GM19023 (cell line): ENCODE measurements at regions not wholly inside any gene's neighbourhood (a gene's known extent, or its start where the extent isn't known, plus 50 kb on each side); places are given as distances from the start of the nearest gene placed in this dataset.

Source experiments
- ATAC-seq: cut with Tn5 transposase; IDR thresholded peaks from one replicate; pipeline ENCODE4 v1.9.1; 2021; ENCODE audit warnings: mild to moderate bottlenecking, moderate library complexity; ENCODE audit not compliant: unreplicated experiment

DNA sequence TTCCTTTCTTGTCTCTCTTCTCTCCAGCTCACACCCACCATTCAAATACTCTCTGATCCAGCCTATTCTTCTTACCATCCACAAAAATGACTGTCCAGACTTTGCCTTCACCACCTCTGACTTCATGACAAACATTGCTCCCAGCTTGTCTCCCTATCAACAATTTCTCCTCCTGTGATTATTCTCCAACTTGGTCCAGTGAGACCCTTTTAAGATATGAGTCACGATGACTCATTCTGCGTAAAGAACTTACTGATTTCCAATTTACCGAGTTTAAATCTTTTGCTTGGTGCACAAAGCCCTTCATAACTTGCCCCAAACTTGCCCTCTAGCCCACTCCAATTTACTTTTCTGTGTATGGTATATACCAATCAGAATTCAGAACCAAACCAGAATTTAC is 833.2 kb downstream of the MAFB start:
- ATAC-seq, result no peak

DNA sequence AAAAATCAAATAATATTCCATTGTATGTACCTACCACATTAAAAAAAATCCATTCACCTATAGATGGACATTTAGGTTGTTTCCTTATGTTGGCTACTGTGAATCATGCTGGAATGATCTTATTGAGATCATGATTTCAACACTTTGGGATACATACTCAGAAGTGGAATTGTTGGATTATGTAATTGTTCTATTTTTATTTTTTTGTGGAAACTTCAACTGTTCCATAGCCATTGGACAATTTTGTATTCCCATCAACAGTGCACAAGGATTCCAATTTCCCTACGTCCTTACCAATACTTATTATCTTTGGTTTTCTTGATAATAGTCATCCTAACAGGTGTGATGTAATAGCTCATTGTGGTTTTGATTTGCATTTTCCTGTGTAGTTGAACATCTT is 834.0 kb downstream of the MAFB start:
- no peak for ATAC-seq

DNA sequence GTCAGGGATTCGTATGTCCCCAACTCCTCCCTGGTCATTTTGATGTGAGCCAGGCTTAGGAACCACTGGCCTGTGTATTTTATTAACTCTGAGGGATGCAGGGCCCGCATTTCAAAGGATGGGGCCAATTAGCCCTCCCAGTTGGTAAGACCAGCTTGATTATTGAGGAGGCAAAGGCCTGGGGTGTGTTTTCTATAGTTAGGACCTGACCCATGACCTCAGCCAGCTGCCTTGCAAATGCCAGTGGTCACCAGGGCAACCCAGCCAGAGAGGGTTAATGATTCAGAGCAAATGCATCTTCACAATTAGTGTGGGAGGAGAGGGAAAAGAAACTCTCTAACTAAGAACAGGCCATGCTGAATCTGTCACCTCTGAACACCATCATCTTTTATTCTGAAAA is 835.4 kb downstream of the MAFB start:
- peak; percentile 70 for ATAC-seq

DNA sequence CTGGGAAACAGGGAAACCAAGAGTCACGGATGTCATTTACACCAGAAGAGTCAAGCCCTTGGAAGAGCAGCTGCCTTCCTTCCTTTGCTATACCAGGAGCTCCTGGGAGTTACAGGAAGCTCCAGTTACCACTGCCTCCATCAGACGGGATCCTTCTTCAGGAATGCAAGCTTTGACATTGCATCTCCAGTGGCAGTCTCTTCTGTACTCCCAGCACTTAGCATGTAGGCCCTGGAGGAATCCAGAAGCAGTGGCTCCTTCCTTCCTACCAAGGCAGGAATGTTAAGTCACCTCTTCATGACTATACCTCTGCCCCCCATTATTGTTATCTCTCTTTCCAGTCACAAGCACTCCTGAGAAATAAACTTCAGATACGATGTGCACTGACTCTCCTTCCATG is 836.0 kb downstream of the MAFB start:
- no peak for ATAC-seq

DNA sequence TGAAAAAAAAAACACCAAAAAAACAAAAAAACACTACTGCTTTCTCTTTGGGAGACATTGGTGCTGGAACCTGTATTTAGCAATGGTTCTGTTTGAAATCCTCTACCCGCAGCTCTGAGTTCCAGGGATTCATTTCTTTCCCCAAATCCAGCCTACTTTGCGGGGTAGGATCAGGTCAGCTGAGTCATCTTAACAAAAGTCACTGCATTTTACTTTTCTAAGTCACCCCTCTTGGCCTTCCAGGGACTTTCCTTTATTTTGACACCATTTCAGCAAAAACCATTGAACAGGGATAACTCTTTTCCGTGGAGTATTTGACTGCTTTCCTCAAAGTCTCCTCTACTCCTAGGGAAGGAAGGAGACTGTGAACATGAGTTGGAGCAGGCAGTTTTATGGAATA is 837.6 kb downstream of the MAFB start:
- no peak for ATAC-seq

DNA sequence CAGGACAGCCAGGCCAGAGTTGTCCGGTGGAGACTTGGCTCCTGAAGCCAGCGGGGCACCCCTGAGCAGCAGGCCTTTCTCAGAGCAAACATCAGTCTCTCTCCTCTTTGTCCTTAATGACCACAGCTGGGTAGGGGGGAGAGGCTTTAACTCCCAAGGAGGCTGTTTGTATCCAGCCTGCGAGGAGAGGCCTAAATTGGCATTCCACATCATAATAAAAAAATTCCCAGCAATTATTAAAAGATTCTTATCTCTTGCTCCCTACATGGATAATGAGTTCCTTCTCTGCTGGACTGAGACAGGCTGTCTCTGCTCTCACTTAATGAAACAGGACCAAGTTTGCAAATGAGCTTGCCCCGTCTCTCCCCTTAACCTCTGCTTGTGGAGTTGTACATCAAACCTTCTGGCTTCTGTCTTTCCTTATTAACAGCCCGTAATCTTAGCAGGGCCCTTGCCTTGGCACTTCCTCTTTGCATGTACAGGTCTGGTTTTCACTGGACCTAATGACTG is 838.2 kb downstream of the MAFB start:
- ATAC-seq, result no peak

DNA sequence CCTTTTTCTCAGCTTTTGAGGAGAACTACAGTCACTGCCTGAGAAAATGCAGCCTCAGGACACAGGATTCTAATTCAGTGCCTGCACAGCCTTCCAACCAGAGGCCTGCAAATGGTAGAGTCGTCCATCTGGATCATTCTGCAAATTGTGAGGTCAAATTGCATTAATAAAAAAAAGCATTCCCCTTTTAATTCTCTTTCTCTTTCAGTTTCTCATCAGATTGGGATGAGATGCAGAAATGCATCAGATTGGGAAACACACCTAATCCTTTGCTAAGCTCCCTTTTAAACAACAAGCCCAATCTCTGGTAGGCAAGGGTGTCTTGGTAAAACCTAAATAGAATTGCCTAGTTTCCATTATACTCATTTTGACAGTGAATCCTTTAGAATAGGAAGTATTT is 838.8 kb downstream of the MAFB start:
- ATAC-seq, result no peak

DNA sequence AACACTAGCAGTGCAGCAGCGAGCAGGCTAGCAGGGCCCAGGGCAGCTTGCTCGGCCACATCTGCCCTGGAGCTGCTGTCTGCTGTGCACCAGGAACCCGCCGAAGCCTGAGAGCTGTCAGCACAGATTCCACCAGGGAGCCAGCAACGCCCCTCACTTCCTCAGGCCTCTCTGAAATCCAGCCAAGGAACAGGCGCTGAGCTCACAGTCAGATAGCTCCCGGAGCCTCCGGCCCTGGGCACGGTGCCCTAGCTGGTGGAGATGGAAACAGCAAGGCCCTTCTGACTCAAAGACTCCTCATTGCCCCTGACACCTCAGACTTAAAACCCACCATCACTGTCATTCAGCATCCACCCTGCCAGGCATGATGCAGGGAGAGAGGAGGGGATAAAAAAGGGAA is 839.4 kb downstream of the MAFB start:
- ATAC-seq, result no peak

DNA sequence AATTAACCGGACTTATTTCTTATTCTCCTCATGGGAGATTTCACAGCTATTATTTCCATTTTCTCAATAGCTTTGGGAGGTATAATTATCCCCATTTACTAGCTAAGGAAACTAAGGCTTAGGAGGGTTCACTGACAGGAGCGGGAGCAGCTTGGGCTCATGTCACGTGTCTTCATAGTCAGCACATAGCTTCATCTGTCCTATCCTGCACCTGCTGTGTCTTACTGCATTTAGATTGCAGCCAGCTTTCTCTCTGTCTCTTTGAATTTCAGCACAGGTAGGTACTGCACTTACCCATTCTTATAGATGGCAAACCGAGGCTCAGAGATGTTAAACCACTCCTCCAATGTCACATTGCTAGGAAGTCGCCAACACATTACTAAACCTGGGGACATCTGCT is 839.9 kb downstream of the MAFB start:
- no peak for ATAC-seq

DNA sequence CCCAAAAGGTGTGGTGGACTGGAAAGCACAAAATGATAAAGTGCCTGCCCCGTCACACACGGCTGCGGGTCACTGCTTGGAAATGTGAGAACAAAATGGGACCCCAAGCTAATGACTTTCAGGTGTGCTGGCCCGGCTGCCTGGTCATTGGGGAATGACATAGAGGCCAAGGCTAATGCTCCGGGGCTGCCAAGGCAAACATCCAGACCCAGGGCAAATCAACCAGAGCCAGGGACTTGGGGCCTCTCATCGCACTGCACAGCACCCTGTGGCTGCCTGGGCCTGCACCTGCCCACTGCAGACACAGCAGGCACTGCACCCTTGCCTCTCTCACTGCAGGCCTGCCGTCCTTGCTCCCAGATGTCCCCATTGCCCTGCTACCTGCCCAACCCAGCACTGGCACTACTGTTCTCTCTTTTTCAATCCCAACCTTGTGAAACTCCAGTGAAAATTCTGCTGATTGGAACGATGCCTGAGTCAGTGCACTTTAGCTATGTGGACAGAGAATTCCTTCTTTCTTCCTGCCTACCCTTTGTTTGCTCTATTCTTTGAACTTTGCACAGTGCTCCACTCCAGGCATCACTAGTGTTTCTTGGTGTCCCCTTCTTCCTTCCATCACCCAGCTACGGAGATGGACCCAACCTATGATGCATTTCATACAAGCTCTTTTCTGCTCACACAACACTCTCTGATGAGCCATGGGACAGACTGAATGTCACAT is 849.5 kb downstream of the MAFB start:
- ATAC-seq, result no peak

DNA sequence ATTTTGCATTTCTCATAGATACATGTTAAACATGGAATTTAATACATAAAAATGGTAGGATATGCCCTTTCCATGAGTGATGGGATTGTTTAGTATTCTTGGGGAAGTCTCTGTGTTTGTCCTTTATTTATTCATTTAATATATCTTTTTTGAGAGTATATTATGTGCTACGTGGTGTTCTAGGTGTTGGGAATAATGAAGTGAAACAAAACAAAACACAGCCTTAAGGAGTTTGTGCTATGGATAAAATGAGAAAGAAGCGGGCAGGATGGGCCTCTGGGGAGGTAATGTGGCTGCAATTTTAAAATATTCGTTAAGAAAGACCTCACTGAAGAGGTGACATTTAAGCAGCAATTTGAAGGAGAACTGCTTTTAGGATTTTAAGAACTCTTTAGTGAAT is 851.5 kb downstream of the MAFB start:
- ATAC-seq, result no peak

DNA sequence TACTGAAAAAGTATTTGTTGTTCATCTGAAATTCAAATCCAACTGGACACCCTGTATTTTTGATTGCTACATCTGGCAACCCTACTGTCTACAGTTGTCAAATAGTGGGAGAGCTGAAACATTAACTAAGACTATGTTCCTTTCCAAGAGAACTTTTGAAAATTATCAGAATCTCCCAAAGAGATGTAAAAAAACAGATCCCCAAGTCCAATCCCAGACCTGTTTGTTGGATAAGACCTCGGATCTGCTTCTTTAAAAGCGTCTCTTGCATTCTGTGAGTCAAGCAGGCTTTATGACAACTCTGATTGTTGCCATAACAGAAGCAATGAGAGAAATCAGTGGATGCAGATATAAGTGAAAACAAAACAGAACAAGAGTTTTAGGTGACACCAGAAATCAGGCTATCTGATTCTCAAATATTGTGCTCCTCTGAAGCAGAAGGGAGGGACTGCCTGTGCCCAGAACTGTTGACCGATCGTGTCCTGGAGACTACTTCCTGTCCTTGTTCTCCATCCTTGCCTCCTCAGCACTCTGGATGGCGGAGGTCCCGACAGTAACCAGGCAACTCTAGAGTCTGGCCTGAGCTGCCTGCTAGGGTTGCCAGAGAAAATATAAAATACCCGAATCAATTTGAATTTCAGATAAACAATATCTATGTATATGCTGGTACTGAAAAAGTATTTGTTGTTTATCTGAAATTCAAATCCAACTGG is 853.8 kb downstream of the MAFB start:
- ATAC-seq, result no peak

DNA sequence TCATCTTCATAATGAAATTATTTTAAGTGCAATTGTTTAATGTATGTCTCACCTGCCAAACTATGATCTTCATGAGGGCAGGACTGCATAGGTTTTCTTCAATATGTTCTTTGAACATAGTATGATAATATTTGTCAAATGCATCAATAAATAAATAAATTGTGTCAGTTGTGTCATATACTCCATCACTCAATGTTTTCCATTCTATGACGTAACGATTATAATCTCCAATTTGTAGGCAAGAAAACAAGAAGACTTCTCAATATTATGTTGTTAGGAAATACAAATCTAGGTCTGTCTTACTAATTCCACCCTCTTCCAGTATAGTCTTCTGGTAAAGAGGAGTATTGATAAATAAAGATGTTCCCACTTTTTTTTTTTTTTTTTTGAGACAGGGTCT is 858.1 kb downstream of the MAFB start:
- no peak for ATAC-seq

DNA sequence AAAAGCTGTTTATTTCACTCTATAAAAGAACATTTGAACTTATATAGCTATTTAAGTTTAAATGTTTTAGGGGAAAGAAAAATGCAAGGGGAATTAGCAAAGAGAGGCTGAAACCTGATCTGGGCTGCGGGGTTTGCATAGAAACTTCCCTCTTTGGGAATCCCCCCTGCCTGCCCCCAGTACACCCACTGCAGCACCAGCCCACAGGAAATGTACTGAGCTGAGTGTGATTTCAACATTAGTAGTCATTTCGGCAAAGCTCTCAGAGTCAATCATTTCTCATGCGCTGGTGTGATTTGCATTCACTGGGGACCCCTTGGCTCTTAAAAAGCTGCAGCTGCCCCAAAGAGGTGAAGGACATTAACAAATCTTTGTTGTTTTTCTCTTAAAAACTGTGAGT is 859.4 kb downstream of the MAFB start:
- peak; percentile 81 for ATAC-seq

DNA sequence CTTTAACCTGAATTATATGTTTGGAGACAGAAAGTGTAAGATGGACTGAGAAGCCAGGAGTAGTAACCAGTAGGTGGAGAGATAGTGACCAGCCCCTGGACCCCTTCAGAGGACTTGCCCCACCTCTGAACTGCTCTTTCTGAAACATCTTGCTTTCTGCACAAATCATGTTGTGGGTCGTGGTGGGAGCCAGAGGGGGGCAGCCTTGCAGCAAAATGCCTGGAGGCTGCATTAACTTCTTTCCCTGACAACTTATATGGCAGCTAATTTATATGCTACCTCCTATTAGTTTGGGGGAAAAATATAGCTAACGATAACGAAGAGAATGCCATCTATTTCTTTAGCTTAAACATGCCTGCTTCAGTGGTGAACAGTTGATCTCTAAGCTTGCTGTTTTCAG is 859.8 kb downstream of the MAFB start:
- ATAC-seq, result peak; percentile 3

DNA sequence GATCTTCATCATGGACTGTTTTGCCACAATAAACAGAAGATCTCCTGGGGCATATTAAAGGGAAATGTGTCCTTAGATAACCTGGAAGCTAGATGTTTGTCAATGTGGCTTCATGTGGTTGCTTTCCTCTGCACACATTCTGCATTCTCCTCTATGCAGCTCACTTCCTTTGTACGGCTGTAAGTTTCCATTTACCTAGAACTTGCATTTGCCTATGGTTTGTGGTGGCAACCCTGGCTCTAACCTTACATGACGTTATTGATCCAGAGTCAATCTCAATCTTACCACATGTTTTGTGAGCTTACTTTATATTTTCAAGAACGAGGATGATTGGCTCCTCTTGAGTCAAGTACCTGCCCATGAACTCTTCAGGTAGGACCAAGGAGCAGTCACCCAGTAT is 863.1 kb downstream of the MAFB start:
- no peak for ATAC-seq

DNA sequence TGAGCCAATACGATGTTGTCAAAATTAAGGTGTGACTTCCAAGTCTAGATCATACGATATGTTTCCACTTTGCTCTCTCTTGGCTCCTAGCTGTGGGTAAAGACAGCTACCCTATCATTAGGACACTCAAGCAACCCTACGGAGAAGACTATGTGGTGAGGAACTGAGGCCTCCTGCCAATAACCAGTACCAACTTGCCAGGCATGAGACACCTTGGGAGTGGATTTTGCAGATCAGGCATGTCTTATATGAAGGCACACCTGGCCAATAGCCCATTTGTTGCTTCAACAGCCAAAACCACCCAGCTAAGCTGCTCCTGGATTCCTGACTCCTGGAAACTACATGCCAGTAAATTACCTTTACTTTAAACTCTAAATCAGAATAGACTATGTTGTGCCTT is 863.4 kb downstream of the DHX35 start:
- no peak for ATAC-seq

DNA sequence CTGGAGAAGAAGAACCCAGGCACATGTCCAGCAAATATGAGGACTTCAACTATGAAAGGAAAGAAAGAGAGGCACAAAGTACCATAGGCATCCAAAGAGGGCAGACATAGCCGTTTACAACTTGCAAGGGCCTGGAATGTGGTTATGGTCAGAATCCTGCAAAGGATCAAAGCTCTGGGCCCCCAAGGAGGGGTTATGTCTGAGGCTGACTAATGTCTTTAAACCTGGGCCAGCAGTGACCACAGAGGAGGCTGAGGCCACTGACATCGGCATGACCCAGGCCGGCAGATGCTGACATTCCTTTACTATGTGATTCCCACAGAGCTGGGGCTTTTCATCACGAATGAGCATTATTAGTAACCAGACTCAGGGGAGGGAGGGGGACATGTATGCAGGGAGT is 861.1 kb downstream of the DHX35 start:
- no peak for ATAC-seq

DNA sequence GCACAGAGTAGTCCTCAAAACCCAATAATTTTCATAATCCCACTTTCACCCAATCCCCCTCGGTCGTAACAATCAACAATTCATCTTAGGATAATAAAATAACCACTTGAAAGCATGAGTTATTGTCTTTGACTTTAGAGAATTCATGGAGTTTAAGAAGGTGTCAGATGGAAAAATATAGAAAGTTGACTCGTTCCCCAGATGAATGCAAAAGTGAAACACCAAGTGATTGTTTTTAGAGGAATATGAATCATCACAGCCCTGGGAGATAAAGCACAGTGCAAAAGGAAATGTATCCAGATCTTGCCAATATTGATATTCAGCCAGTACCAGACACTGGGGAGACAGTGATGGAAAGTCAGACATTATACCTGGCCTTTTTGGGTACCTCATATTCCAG is 860.5 kb downstream of the DHX35 start:
- no peak for ATAC-seq

DNA sequence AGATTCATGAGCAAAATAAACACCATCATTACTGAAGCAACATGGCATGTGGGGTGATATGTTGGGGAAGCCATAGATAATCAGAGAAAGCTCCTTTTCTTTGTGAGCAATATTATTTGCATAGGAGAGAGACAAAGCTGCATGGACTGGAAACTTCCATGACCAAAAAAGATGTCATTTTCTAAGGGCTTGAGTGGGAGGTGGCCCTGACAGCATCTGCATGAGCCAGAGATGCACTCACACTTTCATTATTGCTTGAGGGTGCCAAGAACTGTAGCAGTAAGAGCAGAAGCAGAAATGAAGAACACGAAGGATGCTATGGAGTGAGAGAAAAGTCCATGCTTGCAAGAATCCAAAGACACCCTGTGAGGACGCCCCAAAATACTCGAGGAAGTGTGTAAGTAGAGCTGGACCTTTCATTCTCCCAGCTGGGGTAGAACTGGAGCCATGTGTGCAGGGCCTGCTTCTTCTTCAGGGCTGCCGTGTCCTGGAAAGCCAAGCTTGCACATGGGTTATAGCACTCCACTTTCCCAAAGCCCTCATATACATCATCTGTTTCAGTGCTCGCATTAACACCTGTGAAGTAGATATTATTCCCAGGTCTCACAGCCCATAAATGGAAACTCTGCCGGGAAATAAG is 851.2 kb downstream of the DHX35 start:
- no peak for ATAC-seq

DNA sequence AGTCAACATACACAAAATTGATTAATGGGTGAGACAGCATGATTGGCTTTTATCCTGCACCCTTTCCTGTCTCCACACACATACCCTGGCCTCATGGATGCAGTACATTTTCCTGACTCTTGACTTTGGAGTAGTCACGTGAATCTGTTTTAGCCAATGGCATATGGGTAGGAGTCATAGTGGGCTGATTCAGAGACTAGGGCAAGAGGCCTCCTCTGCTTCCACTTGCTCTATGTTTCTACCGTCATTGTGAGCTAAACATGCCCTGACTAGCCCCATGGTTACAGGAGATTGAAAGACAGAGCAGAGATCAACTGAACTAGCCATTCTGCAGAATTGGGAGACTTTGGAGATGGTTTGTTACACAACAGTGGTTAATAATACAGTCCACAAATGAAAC is 850.0 kb downstream of the DHX35 start:
- no peak for ATAC-seq

DNA sequence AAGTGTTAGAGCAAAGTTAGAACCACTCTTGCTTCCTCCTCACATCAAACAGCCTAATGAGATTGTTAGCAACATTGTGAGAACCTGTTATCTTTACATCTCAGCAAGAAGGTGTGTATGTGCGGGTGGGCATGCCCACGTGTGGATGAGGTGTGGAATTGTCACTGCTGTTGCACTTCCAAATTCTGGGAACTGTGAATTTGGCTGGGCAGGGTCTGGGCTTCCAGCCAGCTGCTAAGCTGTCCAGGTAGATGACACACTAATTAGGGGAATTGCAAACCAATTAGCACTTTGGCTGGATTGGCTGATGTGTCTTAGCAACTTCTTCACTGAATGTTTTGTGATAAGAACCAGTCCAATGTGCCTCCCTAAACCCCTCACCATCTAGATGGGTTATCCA is 848.2 kb downstream of the DHX35 start:
- no peak for ATAC-seq
